ENCODE measurements at regions not wholly inside any gene's neighbourhood (a gene's known extent, or its start where the extent isn't known, plus 50 kb on each side); places are given as distances from the start of the nearest gene placed in this dataset.

DNA sequence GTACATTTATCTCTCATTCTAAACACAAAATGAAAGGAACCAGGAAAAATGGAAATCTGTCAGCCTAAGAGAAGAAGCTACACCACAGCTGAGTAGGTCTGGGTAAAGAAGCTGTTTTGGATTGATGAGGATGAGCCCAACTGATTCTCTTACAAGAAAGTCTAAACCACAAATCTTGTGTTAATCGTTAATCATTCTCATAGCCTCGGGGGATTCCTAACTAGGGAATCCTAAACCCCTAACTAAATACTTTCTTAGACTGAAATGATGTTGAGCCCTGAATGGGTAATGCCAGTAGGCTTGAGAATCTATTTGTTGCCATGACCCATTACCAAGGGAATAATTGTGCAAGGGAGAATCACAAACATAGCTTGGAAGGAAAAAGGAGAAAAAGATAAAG, 327.5 kb upstream of the SPRY2 start:
- Histone ChIP-seq H3K4me3 (IDR thresholded peaks at IDR 0.05; ENCODE audit: insufficient read depth, low read depth, low read length) (no peak overlapping the region), H3K27me3 (ENCODE audit: insufficient read depth, low read depth) (no peaks in the 10 kb centered on the region), H2AFZ (ENCODE audit: low read depth) (no peak overlapping the region), H3K79me2 (ENCODE audit: insufficient read depth, low read depth) (no peaks in the 10 kb centered on the region), H3K4me1 (ENCODE audit: low read depth, poor library complexity, severe bottlenecking) (no peaks in the 10 kb centered on the region), H3K36me3 (ENCODE audit: insufficient read depth) (no peaks in the 10 kb centered on the region), H3K9ac (no peak overlapping the region), H4K20me1 (ENCODE audit: insufficient read depth) (no peaks in the 10 kb centered on the region), H3K27ac (no peak overlapping the region), H3K4me2 (no peak overlapping the region)
- TF ChIP-seq, protein P1, sequence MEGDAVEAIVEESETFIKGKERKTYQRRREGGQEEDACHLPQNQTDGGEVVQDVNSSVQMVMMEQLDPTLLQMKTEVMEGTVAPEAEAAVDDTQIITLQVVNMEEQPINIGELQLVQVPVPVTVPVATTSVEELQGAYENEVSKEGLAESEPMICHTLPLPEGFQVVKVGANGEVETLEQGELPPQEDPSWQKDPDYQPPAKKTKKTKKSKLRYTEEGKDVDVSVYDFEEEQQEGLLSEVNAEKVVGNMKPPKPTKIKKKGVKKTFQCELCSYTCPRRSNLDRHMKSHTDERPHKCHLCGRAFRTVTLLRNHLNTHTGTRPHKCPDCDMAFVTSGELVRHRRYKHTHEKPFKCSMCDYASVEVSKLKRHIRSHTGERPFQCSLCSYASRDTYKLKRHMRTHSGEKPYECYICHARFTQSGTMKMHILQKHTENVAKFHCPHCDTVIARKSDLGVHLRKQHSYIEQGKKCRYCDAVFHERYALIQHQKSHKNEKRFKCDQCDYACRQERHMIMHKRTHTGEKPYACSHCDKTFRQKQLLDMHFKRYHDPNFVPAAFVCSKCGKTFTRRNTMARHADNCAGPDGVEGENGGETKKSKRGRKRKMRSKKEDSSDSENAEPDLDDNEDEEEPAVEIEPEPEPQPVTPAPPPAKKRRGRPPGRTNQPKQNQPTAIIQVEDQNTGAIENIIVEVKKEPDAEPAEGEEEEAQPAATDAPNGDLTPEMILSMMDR (conservative IDR thresholded peaks at IDR 0.05; ENCODE audit: low read depth, low read length): no peak

GRCh38 chr13:80666782-80667552, 326.0 kb upstream of the SPRY2 start:
- TF ChIP-seq, protein P1 (conservative IDR thresholded peaks at IDR 0.05; ENCODE audit: low read depth, low read length): no peak
- H4K20me1 ChIP-seq (ENCODE audit: insufficient read depth): no peaks in the 10 kb centered on the region
- H3K9ac ChIP-seq: no peak overlapping the region
- no peaks in the 10 kb centered on the region for H3K79me2 ChIP-seq (ENCODE audit: insufficient read depth, low read depth)
- H3K4me1 ChIP-seq (ENCODE audit: low read depth, poor library complexity, severe bottlenecking): no peaks in the 10 kb centered on the region
- no peaks in the 10 kb centered on the region for H3K36me3 ChIP-seq (ENCODE audit: insufficient read depth)
- no peak overlapping the region for H3K4me3 ChIP-seq (IDR thresholded peaks at IDR 0.05; ENCODE audit: insufficient read depth, low read depth, low read length)
- no peaks in the 10 kb centered on the region for H3K27me3 ChIP-seq (ENCODE audit: insufficient read depth, low read depth)
- H2AFZ ChIP-seq (ENCODE audit: low read depth): no peak overlapping the region
- H3K27ac ChIP-seq: no peak overlapping the region
- H3K4me2 ChIP-seq: no peak overlapping the region

GRCh38 chr13:80665792-80666333, 324.9 kb upstream of the SPRY2 start:
- Histone ChIP-seq H2AFZ (ENCODE audit: low read depth) (no peak overlapping the region), H3K27me3 (ENCODE audit: insufficient read depth, low read depth) (no peaks in the 10 kb centered on the region), H3K4me1 (ENCODE audit: low read depth, poor library complexity, severe bottlenecking) (no peaks in the 10 kb centered on the region), H3K36me3 (ENCODE audit: insufficient read depth) (no peaks in the 10 kb centered on the region), H3K79me2 (ENCODE audit: insufficient read depth, low read depth) (no peaks in the 10 kb centered on the region), H3K4me2 (no peak overlapping the region), H3K27ac (no peak overlapping the region), H3K9ac (no peak overlapping the region), H3K4me3 (IDR thresholded peaks at IDR 0.05; ENCODE audit: insufficient read depth, low read depth, low read length) (no peak overlapping the region), H4K20me1 (ENCODE audit: insufficient read depth) (no peaks in the 10 kb centered on the region)
- TF ChIP-seq, protein P1 (conservative IDR thresholded peaks at IDR 0.05; ENCODE audit: low read depth, low read length): no peak

DNA sequence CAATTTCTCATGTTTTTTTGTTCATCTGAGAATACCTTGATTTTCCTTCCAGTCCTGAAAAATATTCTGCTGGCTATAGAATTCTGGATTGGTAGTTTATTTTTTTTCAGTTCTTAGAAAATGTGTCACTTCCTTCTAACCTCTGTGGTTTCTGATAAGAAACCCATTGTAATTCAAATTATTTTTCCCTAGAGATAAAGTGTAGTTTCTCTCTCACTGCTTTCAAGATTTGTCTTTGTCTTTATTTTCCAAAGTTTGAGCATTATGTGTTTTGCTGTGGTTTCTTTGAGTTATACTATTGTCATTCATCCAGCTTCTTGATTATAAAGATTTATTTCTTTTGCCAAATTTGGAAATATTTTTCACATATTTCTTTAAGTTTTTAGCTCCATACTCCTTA, 324.0 kb upstream of the SPRY2 start:
- TF ChIP-seq, protein P1 (conservative IDR thresholded peaks at IDR 0.05; ENCODE audit: low read depth, low read length): no peak
- Histone ChIP-seq H3K36me3 (ENCODE audit: insufficient read depth) (no peaks in the 10 kb centered on the region), H3K79me2 (ENCODE audit: insufficient read depth, low read depth) (no peaks in the 10 kb centered on the region)

More for the DNA sequence above, 324.0 kb upstream of the SPRY2 start:
- H3K27ac ChIP-seq: no peak overlapping the region
- H3K4me3 ChIP-seq (IDR thresholded peaks at IDR 0.05; ENCODE audit: insufficient read depth, low read depth, low read length): no peak overlapping the region
- H3K4me1 ChIP-seq (ENCODE audit: low read depth, poor library complexity, severe bottlenecking): no peaks in the 10 kb centered on the region
- H2AFZ ChIP-seq (ENCODE audit: low read depth): no peak overlapping the region
- H4K20me1 ChIP-seq (ENCODE audit: insufficient read depth): no peaks in the 10 kb centered on the region
- no peak overlapping the region for H3K4me2 ChIP-seq
- H3K9ac ChIP-seq: no peak overlapping the region
- no peaks in the 10 kb centered on the region for H3K27me3 ChIP-seq (ENCODE audit: insufficient read depth, low read depth)

Data from KMS-11 (cell line).